Panc1 (cell line): ENCODE measurements at regions not wholly inside any gene's neighbourhood (a gene's known extent, or its start where the extent isn't known, plus 50 kb on each side); places are given as distances from the start of the nearest gene placed in this dataset.

Experiments
- ATAC-seq: fragments of 200-7000 bp; cut with Tn5 transposase; 2 replicates; pipeline ENCODE4 v1.9.1; 2020; ENCODE audit warnings: mild to moderate bottlenecking, moderate library complexity
- BruUV-seq: library from RNA; stranded (reverse); fragments of 400-500 nt; replicated peaks from 2 replicates; lab custom pipeline; 2021; lab: Mats Ljungman, UMichigan
- CTCF ChIA-PET: fragments of 300-600 bp; sonication (Branson Sonifier 250); formaldehyde crosslinking; loops from one replicate; lab custom pipeline; 2022; ENCODE audit warnings: antibody characterized with exemption; lab: Charles Lee
- POLR2A ChIA-PET: fragments of 300-600 bp; sonication (Branson Sonifier 250); formaldehyde crosslinking; loops from one replicate; lab custom pipeline; 2022; ENCODE audit warnings: antibody characterized with exemption; lab: Charles Lee
- DNase-seq: peaks from one replicate; pipeline ENCODE4 v3.0.0-alpha.2; 2010; ENCODE audit warnings: low read depth, low spot score
- H3K27ac ChIP-seq: 2 replicates; pipeline ENCODE4 v1.5.1; 2011; ENCODE audit warnings: mild to moderate bottlenecking, low read length, inconsistent platforms
- H3K27me3 ChIP-seq: fragments of 200-500 bp; sonication (Bioruptor generic); 2 replicates; pipeline ENCODE4 v1.6.0; 2014; ENCODE audit warnings: low read length, inconsistent platforms; ENCODE audit not compliant: control insufficient read depth, insufficient read depth
- H3K36me3 ChIP-seq: fragments of 200-500 bp; sonication (Bioruptor generic); 2 replicates; pipeline ENCODE4 v1.5.1; 2014; ENCODE audit warnings: inconsistent platforms, mild to moderate bottlenecking, low read length, moderate library complexity; ENCODE audit not compliant: control insufficient read depth, insufficient read depth
- H3K4me1 ChIP-seq: 2 replicates; pipeline ENCODE4 v1.5.1; 2011; ENCODE audit warnings: inconsistent platforms, mild to moderate bottlenecking, low read length, moderate library complexity; ENCODE audit not compliant: control insufficient read depth, insufficient read depth
- H3K4me3 ChIP-seq, 2 experiments: 2 replicates each; pipeline ENCODE4 v1.5.1; 2011 to 2012; ENCODE audit warnings: low read depth in 2 of 2, low read length in 2 of 2, mild to moderate bottlenecking in 2 of 2, inconsistent platforms in 1 of 2, moderate library complexity in 1 of 2
- H3K9me3 ChIP-seq: fragments of 200-500 bp; sonication (Bioruptor generic); 2 replicates; pipeline ENCODE4 v1.5.1; 2014; ENCODE audit warnings: low read depth, mild to moderate bottlenecking, inconsistent platforms, low read length, moderate library complexity; ENCODE audit not compliant: control insufficient read depth, insufficient read depth
- POLR2AphosphoS5 ChIP-seq: IDR thresholded peaks from 2 replicates; pipeline ENCODE4 v1.6.1; 2012; ENCODE audit warnings: mild to moderate bottlenecking, low read depth, low read length, moderate library complexity
- SIN3A ChIP-seq: IDR thresholded peaks from 2 replicates; pipeline ENCODE4 v1.6.1; 2012; ENCODE audit warnings: low read depth, mild to moderate bottlenecking, low read length, moderate library complexity, borderline replicate concordance; ENCODE audit not compliant: insufficient read depth
- TCF7L2 ChIP-seq: IDR thresholded peaks from 2 replicates; pipeline ENCODE4 v1.6.1; 2011; ENCODE audit warnings: mild to moderate bottlenecking, low read depth, low read length, inconsistent platforms
- in situ Hi-C: cut with HindIII; loops from 2 replicates; pipeline ENCODE4 v1.10.0; 2016; ENCODE audit warnings: low sequenced_read_pairs, low pct_unique_long_range_greater_than_20kb
- intact Hi-C: fragments of 100-400 bp; cut with micrococcal nuclease; formaldehyde crosslinking; loops from one replicate; pipeline ENCODE4 v1.10.0; 2022; ENCODE audit not compliant: unreplicated experiment
- TF ChIP-seq, protein P1 (sequence below), 2 experiments: IDR thresholded peaks; 2 replicates each; pipeline ENCODE4 v1.6.1; 2011 to 2012; ENCODE audit warnings: low read depth in 2 of 2, control low read depth in 1 of 2, low read length in 1 of 2, mild to moderate bottlenecking in 1 of 2, moderate library complexity in 1 of 2; ENCODE audit not compliant: insufficient read depth in 1 of 2
- TF ChIP-seq, protein P2 (sequence below): fragments of 450-650 bp; IDR thresholded peaks from 2 replicates; pipeline ENCODE4 v1.5.1; 2017; ENCODE audit warnings: mild to moderate bottlenecking

DNA sequence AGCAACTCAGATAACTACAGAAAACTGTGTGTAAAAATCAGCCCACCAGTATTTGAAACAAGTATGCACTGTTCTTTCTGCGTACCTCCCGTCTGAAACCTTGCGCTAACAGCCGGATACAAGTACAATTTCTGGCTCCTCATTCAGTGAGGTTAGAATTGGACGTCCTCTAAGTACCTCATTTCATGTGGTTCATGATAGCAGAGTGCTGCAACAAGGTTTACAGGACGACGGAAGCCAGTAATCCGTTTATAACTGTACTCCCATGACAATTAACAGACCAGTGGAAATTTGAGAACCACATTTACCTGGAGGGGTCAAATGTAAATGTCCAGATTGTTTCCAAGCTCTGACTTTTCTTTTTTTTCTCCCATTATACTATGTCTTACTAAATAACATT is 52.9 kb upstream of the TENM3 start:
- intact Hi-C loops, result no loop called here
- ATAC-seq (no peak), DNase-seq (no peak)
- no peaks in the 10 kb centered on the region for H3K9me3 ChIP-seq
- no peaks in the 10 kb centered on the region for H3K4me1 ChIP-seq
- ChIA-PET CTCF (no interaction called here), POLR2A (no interaction called here)
- in situ Hi-C loops, result no loop called here
- TF ChIP-seq TCF7L2 (no peak), SIN3A (no peak)
- TF ChIP-seq, protein P1, sequence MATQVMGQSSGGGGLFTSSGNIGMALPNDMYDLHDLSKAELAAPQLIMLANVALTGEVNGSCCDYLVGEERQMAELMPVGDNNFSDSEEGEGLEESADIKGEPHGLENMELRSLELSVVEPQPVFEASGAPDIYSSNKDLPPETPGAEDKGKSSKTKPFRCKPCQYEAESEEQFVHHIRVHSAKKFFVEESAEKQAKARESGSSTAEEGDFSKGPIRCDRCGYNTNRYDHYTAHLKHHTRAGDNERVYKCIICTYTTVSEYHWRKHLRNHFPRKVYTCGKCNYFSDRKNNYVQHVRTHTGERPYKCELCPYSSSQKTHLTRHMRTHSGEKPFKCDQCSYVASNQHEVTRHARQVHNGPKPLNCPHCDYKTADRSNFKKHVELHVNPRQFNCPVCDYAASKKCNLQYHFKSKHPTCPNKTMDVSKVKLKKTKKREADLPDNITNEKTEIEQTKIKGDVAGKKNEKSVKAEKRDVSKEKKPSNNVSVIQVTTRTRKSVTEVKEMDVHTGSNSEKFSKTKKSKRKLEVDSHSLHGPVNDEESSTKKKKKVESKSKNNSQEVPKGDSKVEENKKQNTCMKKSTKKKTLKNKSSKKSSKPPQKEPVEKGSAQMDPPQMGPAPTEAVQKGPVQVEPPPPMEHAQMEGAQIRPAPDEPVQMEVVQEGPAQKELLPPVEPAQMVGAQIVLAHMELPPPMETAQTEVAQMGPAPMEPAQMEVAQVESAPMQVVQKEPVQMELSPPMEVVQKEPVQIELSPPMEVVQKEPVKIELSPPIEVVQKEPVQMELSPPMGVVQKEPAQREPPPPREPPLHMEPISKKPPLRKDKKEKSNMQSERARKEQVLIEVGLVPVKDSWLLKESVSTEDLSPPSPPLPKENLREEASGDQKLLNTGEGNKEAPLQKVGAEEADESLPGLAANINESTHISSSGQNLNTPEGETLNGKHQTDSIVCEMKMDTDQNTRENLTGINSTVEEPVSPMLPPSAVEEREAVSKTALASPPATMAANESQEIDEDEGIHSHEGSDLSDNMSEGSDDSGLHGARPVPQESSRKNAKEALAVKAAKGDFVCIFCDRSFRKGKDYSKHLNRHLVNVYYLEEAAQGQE (IDR thresholded peaks at IDR 0.05; ENCODE audit: insufficient read depth in 1 of 2, low read depth in 2 of 2, low read length in 1 of 2), result no peak
- no peak overlapping the region for H3K27ac ChIP-seq
- no TSS peak for BruUV-seq
- H3K27me3 ChIP-seq, result no peaks in the 10 kb centered on the region
- H3K36me3 ChIP-seq, result no peaks in the 10 kb centered on the region
- H3K4me3 ChIP-seq, result no peak overlapping the region

DNA sequence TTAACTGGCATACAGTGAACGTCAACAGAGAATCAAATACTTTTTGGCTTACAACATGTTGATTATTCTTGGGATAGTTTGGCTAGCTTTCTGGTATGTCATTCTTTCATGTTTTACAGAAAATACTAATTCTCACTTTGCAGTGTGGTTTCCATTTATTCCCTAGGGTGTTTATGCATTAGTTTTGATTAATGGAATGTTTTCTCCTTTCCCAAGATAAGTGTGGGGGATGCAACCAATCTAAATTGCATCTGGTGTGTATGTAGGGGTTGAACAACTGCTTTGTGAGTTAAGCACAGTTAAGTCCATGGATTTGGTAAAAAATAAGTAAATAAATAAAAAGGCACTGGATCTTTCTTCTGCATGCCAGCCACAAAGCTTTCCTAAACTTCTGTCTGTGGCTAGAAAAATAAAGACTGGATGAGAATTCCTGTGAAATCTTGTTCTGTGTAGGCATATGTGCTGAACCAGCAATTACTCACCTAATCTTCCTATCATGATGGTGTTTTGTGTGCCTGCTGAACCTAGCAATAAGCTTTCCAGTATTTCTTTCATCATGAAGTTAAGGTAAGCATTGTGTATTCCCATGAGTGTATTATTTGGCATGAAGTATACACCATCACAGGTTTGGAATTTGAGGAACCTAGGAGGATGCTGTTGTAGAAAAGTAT is 50.6 kb upstream of the TENM3 start:
- TF ChIP-seq, protein P1 (IDR thresholded peaks at IDR 0.05; ENCODE audit: insufficient read depth in 1 of 2, low read depth in 2 of 2, low read length in 1 of 2), result no peak
- TF ChIP-seq TCF7L2 (no peak), POLR2AphosphoS5 (no peak), SIN3A (no peak)
- TF ChIP-seq, protein P2, sequence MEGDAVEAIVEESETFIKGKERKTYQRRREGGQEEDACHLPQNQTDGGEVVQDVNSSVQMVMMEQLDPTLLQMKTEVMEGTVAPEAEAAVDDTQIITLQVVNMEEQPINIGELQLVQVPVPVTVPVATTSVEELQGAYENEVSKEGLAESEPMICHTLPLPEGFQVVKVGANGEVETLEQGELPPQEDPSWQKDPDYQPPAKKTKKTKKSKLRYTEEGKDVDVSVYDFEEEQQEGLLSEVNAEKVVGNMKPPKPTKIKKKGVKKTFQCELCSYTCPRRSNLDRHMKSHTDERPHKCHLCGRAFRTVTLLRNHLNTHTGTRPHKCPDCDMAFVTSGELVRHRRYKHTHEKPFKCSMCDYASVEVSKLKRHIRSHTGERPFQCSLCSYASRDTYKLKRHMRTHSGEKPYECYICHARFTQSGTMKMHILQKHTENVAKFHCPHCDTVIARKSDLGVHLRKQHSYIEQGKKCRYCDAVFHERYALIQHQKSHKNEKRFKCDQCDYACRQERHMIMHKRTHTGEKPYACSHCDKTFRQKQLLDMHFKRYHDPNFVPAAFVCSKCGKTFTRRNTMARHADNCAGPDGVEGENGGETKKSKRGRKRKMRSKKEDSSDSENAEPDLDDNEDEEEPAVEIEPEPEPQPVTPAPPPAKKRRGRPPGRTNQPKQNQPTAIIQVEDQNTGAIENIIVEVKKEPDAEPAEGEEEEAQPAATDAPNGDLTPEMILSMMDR, result no peak
- intact Hi-C loops, result no loop called here
- BruUV-seq, result no TSS peak
- Histone ChIP-seq H3K4me3 (no peak overlapping the region), H3K4me1 (no peaks in the 10 kb centered on the region), H3K27me3 (no peaks in the 10 kb centered on the region), H3K9me3 (no peaks in the 10 kb centered on the region), H3K36me3 (no peaks in the 10 kb centered on the region), H3K27ac (no peak overlapping the region)
- ChIA-PET POLR2A (no interaction called here), CTCF (no interaction called here)
- in situ Hi-C loops, result no loop called here
- DNase-seq (no peak), ATAC-seq (no peak)
